HL-60 (cell line): ENCODE measurements at regions not wholly inside any gene's neighbourhood (a gene's known extent, or its start where the extent isn't known, plus 50 kb on each side); places are given as distances from the start of the nearest gene placed in this dataset.

Experiments used
- CTCF ChIP-seq: IDR thresholded peaks from one replicate; pipeline ENCODE4 v1.5.1; 2011; ENCODE audit warnings: low read length, control low read depth, inconsistent platforms; ENCODE audit not compliant: insufficient read depth
- GABPA ChIP-seq: IDR thresholded peaks from 2 replicates; pipeline ENCODE4 v1.6.1; 2012; ENCODE audit warnings: low read depth
- REST ChIP-seq: IDR thresholded peaks from 2 replicates; pipeline ENCODE4 v1.6.1; 2012; ENCODE audit warnings: low read depth; ENCODE audit not compliant: insufficient replicate concordance

- TF ChIP-seq CTCF (no peak), GABPA (no peak), REST (no peak)
Measured at GRCh38 chr9:113796646-113797426, 79.3 kb upstream of the ZNF618 start.
